RWPE1 (cell line): ENCODE measurements at regions not wholly inside any gene's neighbourhood (a gene's known extent, or its start where the extent isn't known, plus 50 kb on each side); places are given as distances from the start of the nearest gene placed in this dataset.

ENCODE experiments used
- CTCF ChIA-PET: fragments of 350-600 bp; sonication (Branson Sonifier 250); formaldehyde crosslinking; extraction: SDS; loops from one replicate; lab custom pipeline; 2021; lab: Yijun Ruan, JAX
- POLR2A ChIA-PET: fragments of 400-600 bp; formaldehyde crosslinking; extraction: SDS; loops from one replicate; lab custom pipeline; 2020; ENCODE audit warnings: antibody characterized with exemption; ENCODE audit not compliant: low non-redundant PET; lab: Yijun Ruan, JAX
- DNase-seq: peaks from one replicate; pipeline ENCODE4 v3.0.0; 2012; ENCODE audit warnings: low spot score
- H3K27ac ChIP-seq: fragments of 450-650 bp; 2 replicates; pipeline ENCODE4 v1.5.1; 2017
- CTCF ChIP-seq: fragments of 450-650 bp; conservative IDR thresholded peaks from 2 replicates; pipeline ENCODE4 v1.5.1; 2017; ENCODE audit warnings: low read depth, mild to moderate bottlenecking

- no peak for TF ChIP-seq CTCF
- no peak for DNase-seq
- ChIA-PET CTCF (interaction anchor here (0.5 kb wide), 1 partner anchor 587 kb away, joined by 3 read pairs; no protein-coding TSS in a partner anchor), POLR2A (no interaction called here)
- H3K27ac ChIP-seq, result no peak overlapping the region
Measured at GRCh38 chr2:2765839-2766495, 434.9 kb upstream of the MYT1L start.

- H3K27ac ChIP-seq, result no peak overlapping the region
- no peak for DNase-seq
- CTCF ChIA-PET, result interaction anchor here (0.5 kb wide), 1 partner anchor 588 kb away, joined by 3 read pairs; no protein-coding TSS in a partner anchor
- POLR2A ChIA-PET, result no interaction called here
- TF ChIP-seq CTCF, result no peak
Measured at GRCh38 chr2:2765176-2765800, 434.2 kb upstream of the MYT1L start.

- no peak for TF ChIP-seq CTCF
- no peak for DNase-seq
- H3K27ac ChIP-seq, result no peak overlapping the region
- ChIA-PET CTCF (no interaction called here), POLR2A (no interaction called here)
Measured at GRCh38 chr2:2764739-2765138, 433.7 kb upstream of the MYT1L start.

GRCh38 chr2:2764001-2764355 lies 432.9 kb upstream of the MYT1L start:
- 0 out of 2 replicates have a peak overlapping the region, but pooled peaks have one; percentile 6 for H3K27ac ChIP-seq
- ChIA-PET CTCF (interaction anchor here (0.6 to 0.7 kb wide), 2 partner anchors 26 to 293 kb away, joined by 3 to 4 read pairs; no protein-coding TSS in a partner anchor), POLR2A (no interaction called here)
- DNase-seq, result no peak
- no peak for TF ChIP-seq CTCF

GRCh38 chr2:2763351-2764000 lies 432.4 kb upstream of the MYT1L start:
- peak; percentile 51 for DNase-seq
- POLR2A ChIA-PET, result no interaction called here
- TF ChIP-seq CTCF, result no peak
- CTCF ChIA-PET, result interaction anchor here (0.6 to 0.7 kb wide), 3 partner anchors 25 to 676 kb away, joined by 3 to 4 read pairs (median 3); no protein-coding TSS in a partner anchor
- H3K27ac ChIP-seq, result 0 out of 2 replicates have a peak overlapping the region, but pooled peaks have one; percentile 6

- 0 out of 2 replicates have a peak overlapping the region, but pooled peaks have one; percentile 6 for H3K27ac ChIP-seq
- CTCF ChIA-PET, result interaction anchor here (0.6 kb wide), 1 partner anchor 676 kb away, joined by 3 read pairs; no protein-coding TSS in a partner anchor
- TF ChIP-seq CTCF, result no peak
- DNase-seq, result no peak
- POLR2A ChIA-PET, result no interaction called here
Measured at GRCh38 chr2:2762913-2763312, 431.8 kb upstream of the MYT1L start.
